HCT116 (cell line): ENCODE measurements at regions not wholly inside any gene's neighbourhood (a gene's known extent, or its start where the extent isn't known, plus 50 kb on each side); places are given as distances from the start of the nearest gene placed in this dataset.

Experiments
- ATAC-seq: fragments of 200-7000 bp; cut with Tn5 transposase; 2 replicates; pipeline ENCODE4 v1.9.1; 2020; ENCODE audit warnings: mild to moderate bottlenecking, moderate library complexity
- BruUV-seq: library from RNA; stranded (reverse); fragments of 400-500 nt; replicated peaks from 2 replicates; lab custom pipeline; 2021; lab: Mats Ljungman, UMichigan
- CTCF ChIA-PET: fragments of 300-600 bp; sonication (Branson Sonifier 250); formaldehyde crosslinking; loops from one replicate; lab custom pipeline; 2021; ENCODE audit warnings: antibody characterized with exemption; lab: Charles Lee
- POLR2A ChIA-PET: fragments of 300-600, 350-600 bp; sonication (Branson Sonifier 250); formaldehyde crosslinking; loops from one replicate; lab custom pipeline; 2021; ENCODE audit warnings: antibody characterized with exemption; lab: Charles Lee
- RAD21 ChIA-PET, 2 experiments: fragments of 300-600 bp; sonication (Branson Sonifier 250); formaldehyde crosslinking; loops; one replicate each; lab custom pipeline; 2023; ENCODE audit warnings: low total read pairs in 2 of 2; ENCODE audit not compliant: uncharacterized antibody in 2 of 2, unreplicated experiment in 2 of 2, low non-redundant PET in 1 of 2; lab: Charles Lee
- DNase-seq: peaks from one replicate; pipeline ENCODE4 v3.0.0-alpha.2; 2010; ENCODE audit warnings: low read depth, low spot score
- H2AFZ ChIP-seq: fragments of 200-600 bp; shearing (Covaris generic), sonication (generic); 2 replicates; pipeline ENCODE4 v1.6.1; 2017; ENCODE audit warnings: low read depth, mixed run types, mixed read lengths, antibody characterized with exemption, low read length; ENCODE audit not compliant: poor library complexity, severe bottlenecking
- H3K27ac ChIP-seq: 2 replicates; pipeline ENCODE4 v1.5.1; 2012; ENCODE audit warnings: low read depth, low read length
- H3K27me3 ChIP-seq: fragments of 200-600 bp; sonication (generic); 2 replicates; pipeline ENCODE4 v1.6.1; 2016; ENCODE audit warnings: mixed run types, low read length, mixed read lengths; ENCODE audit not compliant: insufficient read depth
- H3K36me3 ChIP-seq, 2 experiments: fragments of 200-500 bp in 1 of 2; fragments of 200-600 bp in 1 of 2; sonication (Bioruptor generic) in 1 of 2; sonication (generic) in 1 of 2; 2 replicates each; pipeline versions ENCODE4 v1.5.1 to v1.6.1; 2014 to 2016; ENCODE audit warnings: low read length in 2 of 2, inconsistent platforms in 1 of 2, mixed read lengths in 1 of 2, mixed run types in 1 of 2; ENCODE audit not compliant: insufficient read depth in 2 of 2, control insufficient read depth in 1 of 2
- H3K4me1 ChIP-seq, 2 experiments: fragments of 200-600 bp in 1 of 2; sonication (generic) in 1 of 2; 2 replicates each; pipeline versions ENCODE4 v1.5.1 to v1.6.1; 2012 to 2017; ENCODE audit warnings: low read length in 2 of 2, inconsistent platforms in 1 of 2, mild to moderate bottlenecking in 1 of 2, mixed read lengths in 1 of 2, mixed run types in 1 of 2, moderate library complexity in 1 of 2; ENCODE audit not compliant: insufficient read depth in 2 of 2, control insufficient read depth in 1 of 2
- H3K4me2 ChIP-seq: fragments of 200-600 bp; sonication (generic); 2 replicates; pipeline ENCODE4 v1.6.1; 2017; ENCODE audit warnings: mixed run types, low read length, mixed read lengths
- H3K4me3 ChIP-seq, 2 experiments: fragments of 200-600 bp in 1 of 2; sonication (generic) in 1 of 2; replicated peaks in 1 of 2; 2 replicates each; pipeline ENCODE4 v1.5.1; 2011 to 2016; ENCODE audit warnings: low read length in 2 of 2, control low read depth in 1 of 2, low read depth in 1 of 2, mild to moderate bottlenecking in 1 of 2, mixed read lengths in 1 of 2, mixed run types in 1 of 2
- H3K79me2 ChIP-seq: fragments of 200-600 bp; sonication (generic); 2 replicates; pipeline ENCODE4 v1.6.1; 2017; ENCODE audit warnings: mild to moderate bottlenecking, mixed run types, low read length, moderate library complexity, mixed read lengths; ENCODE audit not compliant: insufficient read depth
- H3K9ac ChIP-seq: fragments of 200-600 bp; sonication (generic); 2 replicates; pipeline ENCODE4 v1.6.1; 2016; ENCODE audit warnings: low read length, mixed read lengths
- H3K9me2 ChIP-seq: fragments of 200-600 bp; sonication (generic), shearing (Covaris generic); 2 replicates; pipeline ENCODE4 v1.6.1; 2017; ENCODE audit warnings: mixed run types, mild to moderate bottlenecking, moderate library complexity; ENCODE audit not compliant: insufficient read depth
- H3K9me3 ChIP-seq, 2 experiments: fragments of 200-500 bp in 1 of 2; fragments of 200-600 bp in 1 of 2; sonication (Bioruptor generic) in 1 of 2; sonication (generic) in 1 of 2; 2 replicates each; pipeline ENCODE4 v1.6.1; 2014 to 2017; ENCODE audit warnings: low read length in 2 of 2, mixed read lengths in 2 of 2, inconsistent platforms in 1 of 2, low read depth in 1 of 2, mild to moderate bottlenecking in 1 of 2, mixed run types in 1 of 2, moderate library complexity in 1 of 2; ENCODE audit not compliant: control insufficient read depth in 1 of 2, insufficient read depth in 1 of 2
- H4K20me1 ChIP-seq: fragments of 200-600 bp; sonication (generic), shearing (Covaris generic); 2 replicates; pipeline ENCODE4 v1.6.1; 2017; ENCODE audit warnings: mixed run types, mild to moderate bottlenecking, moderate library complexity; ENCODE audit not compliant: insufficient read depth
- ATF3 ChIP-seq: IDR thresholded peaks from 2 replicates; pipeline ENCODE4 v1.6.1; 2012
- CBX3 ChIP-seq: IDR thresholded peaks from 2 replicates; pipeline ENCODE4 v1.6.1; 2012; ENCODE audit warnings: low read depth
- CTCF ChIP-seq, 3 experiments: fragments of 200-600 bp in 1 of 3; sonication (generic) in 1 of 3; IDR thresholded peaks in 2 of 3; conservative IDR thresholded peaks in 1 of 3; 2 replicates each; pipeline ENCODE4 v1.5.1; 2012 to 2017; ENCODE audit warnings: low read depth in 2 of 3, low read length in 2 of 3, antibody characterized with exemption in 1 of 3, borderline replicate concordance in 1 of 3, control low read depth in 1 of 3, mild to moderate bottlenecking in 1 of 3, mixed read lengths in 1 of 3, mixed run types in 1 of 3, moderate library complexity in 1 of 3; ENCODE audit not compliant: insufficient read depth in 1 of 3
- EGR1 ChIP-seq: IDR thresholded peaks from 2 replicates; pipeline ENCODE4 v1.6.1; 2012; ENCODE audit warnings: low read depth
- ELF1 ChIP-seq: IDR thresholded peaks from 2 replicates; pipeline ENCODE4 v1.6.1; 2012; ENCODE audit warnings: low read depth, borderline replicate concordance
- EZH2phosphoT487 ChIP-seq: fragments of 200-600 bp; IDR thresholded peaks from 2 replicates; pipeline ENCODE4 v1.6.1; 2018; ENCODE audit warnings: antibody characterized with exemption, borderline replicate concordance
- FOSL1 ChIP-seq: IDR thresholded peaks from 2 replicates; pipeline ENCODE4 v1.6.1; 2012; ENCODE audit warnings: low read depth
- JUND ChIP-seq: IDR thresholded peaks from 2 replicates; pipeline ENCODE4 v1.6.1; 2012
- MAX ChIP-seq: IDR thresholded peaks from 2 replicates; pipeline ENCODE4 v1.6.1; 2012
- POLR2A ChIP-seq: IDR thresholded peaks from 2 replicates; pipeline ENCODE4 v1.7.0; 2011; ENCODE audit warnings: borderline replicate concordance; ENCODE audit not compliant: insufficient read depth, insufficient read length; ENCODE audit errors: extremely low read depth
- POLR2AphosphoS5 ChIP-seq: IDR thresholded peaks from 2 replicates; pipeline ENCODE4 v1.6.1; 2011; ENCODE audit warnings: mild to moderate bottlenecking, low read depth, low read length, moderate library complexity
- SP1 ChIP-seq: IDR thresholded peaks from 2 replicates; pipeline ENCODE4 v1.6.1; 2012; ENCODE audit warnings: low read depth
- YY1 ChIP-seq: IDR thresholded peaks from 2 replicates; pipeline ENCODE4 v1.6.1; 2011; ENCODE audit warnings: low read length, low read depth, moderate library complexity, mild to moderate bottlenecking; ENCODE audit not compliant: insufficient replicate concordance; ENCODE audit errors: extremely low read depth
- ZNF274 ChIP-seq: fragments of 200-500 bp; sonication (Bioruptor generic); IDR thresholded peaks from 2 replicates; pipeline ENCODE4 v1.6.1; 2014; ENCODE audit warnings: mild to moderate bottlenecking, low read depth, low read length, inconsistent platforms
- intact Hi-C: fragments of 100-400 bp; cut with micrococcal nuclease; formaldehyde crosslinking; loops from 2 replicates; pipeline ENCODE4 v1.10.0; 2022

- Histone ChIP-seq H3K27me3 (no peaks in the 10 kb centered on the region), H3K79me2 (peaks cover 9% of the 10 kb centered on the region), H3K36me3 (0 out of 4 replicates have a peak, but pooled peaks cover 0 to 4% of the 10 kb centered on the region in 2 experiments), H3K4me2 (peak overlapping the region; percentile 78), H3K4me3 (peak overlapping the region; percentile 69 to 74), H4K20me1 (no peaks in the 10 kb centered on the region), H3K9ac (peak overlapping the region; percentile 84), H3K4me1 (peaks cover 15 to 31% of the 10 kb centered on the region in 2 experiments), H3K27ac (peak overlapping the region; percentile 71), H3K9me2 (no peaks in the 10 kb centered on the region), H3K9me3 (no peaks in the 10 kb centered on the region), H2AFZ (no peak overlapping the region)
- ATAC-seq (peak; percentile 84), DNase-seq (peak; percentile 37)
- BruUV-seq = no TSS peak
- ChIA-PET CTCF (no interaction called here), POLR2A (no interaction called here), RAD21 (no interaction called here)
- intact Hi-C loops = no loop called here
- no peak for TF ChIP-seq JUND
- peak; percentile 91 for TF ChIP-seq YY1
- TF ChIP-seq POLR2AphosphoS5 = peak; percentile 71
- TF ChIP-seq ELF1 = peak; percentile 42
- no peak for TF ChIP-seq POLR2A
Measured at GRCh38 chrX:46446727-46447378, 98.4 kb downstream of the ZNF674 start.

GRCh38 chrX:46444011-46444410 lies 101.2 kb downstream of the ZNF674 start:
- Histone ChIP-seq H3K4me2 (peak overlapping the region; percentile 62), H2AFZ (no peak overlapping the region), H3K4me1 (peaks cover 15 to 31% of the 10 kb centered on the region in 2 experiments), H3K4me3 (no peak overlapping the region), H3K9me3 (no peaks in the 10 kb centered on the region), H3K36me3 (no peaks in the 10 kb centered on the region), H3K9me2 (no peaks in the 10 kb centered on the region), H3K27ac (peak overlapping the region; percentile 86), H3K9ac (peak overlapping the region; percentile 35; the same call in 1 of the 2 replicates), H3K27me3 (no peaks in the 10 kb centered on the region), H4K20me1 (no peaks in the 10 kb centered on the region), H3K79me2 (peaks cover 9% of the 10 kb centered on the region)
- no TSS peak for BruUV-seq
- intact Hi-C loops = no loop called here
- POLR2A ChIA-PET = no interaction called here
- peak; percentile 81 for ATAC-seq
- RAD21 ChIA-PET = no interaction called here
- CTCF ChIA-PET = no interaction called here
- DNase-seq = peak; percentile 74
- TF ChIP-seq MAX = peak; percentile 37; the same call in 1 of the 2 replicates
- TF ChIP-seq EGR1 = no peak
- peak; percentile 50 for TF ChIP-seq FOSL1
- no peak for TF ChIP-seq POLR2A
- TF ChIP-seq CBX3 = peak; percentile 68
- no peak for TF ChIP-seq YY1
- peak; percentile 56; the same call in 1 of the 2 replicates for TF ChIP-seq JUND
- TF ChIP-seq ZNF274 = no peak
- TF ChIP-seq ELF1 = no peak
- no peak for TF ChIP-seq CTCF (IDR thresholded peaks at IDR 0.05 in 2 of 3, conservative IDR thresholded peaks at IDR 0.05 in 1 of 3; ENCODE audit: borderline replicate concordance in 1 of 3, insufficient read depth in 1 of 3, low read depth in 2 of 3, low read length in 2 of 3)
- no peak for TF ChIP-seq ATF3
- peak; percentile 26; the same call in 1 of the 2 replicates for TF ChIP-seq POLR2AphosphoS5
- TF ChIP-seq SP1 = peak; percentile 72
- TF ChIP-seq EZH2phosphoT487 = no peak
